GM20000 (cell line): ENCODE measurements at regions not wholly inside any gene's neighbourhood (a gene's known extent, or its start where the extent isn't known, plus 50 kb on each side); places are given as distances from the start of the nearest gene placed in this dataset.
A peak's percentile ranks its signal among the peaks of the same experiment; 100 is the strongest.

Source experiments
- DNase-seq: peaks from one replicate; pipeline ENCODE4 v3.0.0; 2012; ENCODE audit warnings: low spot score
- CTCF ChIP-seq: IDR thresholded peaks from 2 replicates; pipeline ENCODE4 v1.5.1; 2012; ENCODE audit warnings: mild to moderate bottlenecking, control low read depth; ENCODE audit errors: extremely low read depth, missing control alignments

GRCh38 chr4:12697970-12698369 lies 786.2 kb downstream of the RAB28 start:
- TF ChIP-seq CTCF, result no peak

DNA sequence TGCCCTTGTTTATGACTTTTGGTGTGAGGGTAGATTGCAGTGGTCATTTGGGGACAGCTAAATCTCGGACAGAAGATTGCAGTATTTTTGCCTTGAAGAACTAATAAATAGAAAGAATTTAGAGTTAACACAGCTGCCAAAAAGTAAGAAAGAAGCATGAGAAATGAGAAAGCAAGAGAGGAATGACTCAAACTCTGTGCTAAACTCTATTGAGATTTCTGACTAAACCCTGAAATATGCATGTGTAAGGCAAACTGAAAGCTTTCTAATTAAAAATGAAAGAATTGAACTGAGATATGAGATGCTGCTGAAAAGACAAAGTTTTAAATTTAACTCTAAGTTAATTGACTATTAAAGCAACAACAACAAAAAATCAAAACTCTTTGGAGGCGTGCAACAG lies 791.3 kb downstream of the RAB28 start:
- no peak for DNase-seq
- no peak for TF ChIP-seq CTCF

More at GRCh38 chr4:12697970-12698369, 786.2 kb downstream of the RAB28 start:
- DNase-seq, result peak; percentile 7

- no peak for TF ChIP-seq CTCF
- DNase-seq, result no peak
These were observed 793.0 kb downstream of the RAB28 start for GRCh38 chr4:12691168-12691567.

DNA sequence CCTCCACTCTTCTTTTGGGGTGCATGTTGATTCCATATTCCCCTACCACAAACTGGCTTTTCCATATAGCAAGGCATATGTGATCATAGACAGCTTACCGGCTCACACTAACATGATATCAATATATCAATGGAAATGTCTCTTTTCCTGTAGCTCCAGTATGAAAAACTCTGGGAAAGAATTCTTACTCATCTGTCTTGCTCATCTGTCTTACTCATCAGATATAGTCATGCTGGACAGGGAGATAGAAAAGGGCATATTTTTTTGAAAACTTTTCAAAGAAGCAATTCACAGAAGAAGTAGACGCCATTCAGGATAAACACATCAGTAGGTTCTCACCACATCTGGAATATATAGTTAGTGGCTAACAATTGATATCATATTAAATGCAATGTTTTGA lies 794.7 kb downstream of the RAB28 start:
- no peak for TF ChIP-seq CTCF
- no peak for DNase-seq

DNA sequence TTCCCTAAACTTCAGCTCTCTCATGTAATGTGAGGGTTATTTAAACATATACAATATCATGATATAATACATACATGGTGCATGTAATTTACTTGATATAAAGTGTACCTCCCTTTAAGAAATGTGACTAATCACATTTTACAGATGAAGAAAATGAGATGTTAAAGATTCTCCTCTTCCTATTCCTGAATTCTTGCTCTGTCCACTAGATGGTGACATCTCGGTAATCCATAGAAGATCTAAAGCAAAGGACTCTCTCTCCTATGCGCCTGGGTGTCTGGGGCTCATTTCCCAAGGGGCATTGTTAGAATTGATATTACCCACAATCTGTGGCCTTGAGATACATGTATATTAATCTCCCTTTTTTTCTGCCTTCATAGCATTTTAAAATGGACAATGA lies 804.9 kb downstream of the RAB28 start:
- peak; percentile 5 for DNase-seq
- TF ChIP-seq CTCF, result no peak

- no peak for TF ChIP-seq CTCF
- no peak for DNase-seq
These were observed 810.0 kb downstream of the RAB28 start for GRCh38 chr4:12674184-12674583.

DNA sequence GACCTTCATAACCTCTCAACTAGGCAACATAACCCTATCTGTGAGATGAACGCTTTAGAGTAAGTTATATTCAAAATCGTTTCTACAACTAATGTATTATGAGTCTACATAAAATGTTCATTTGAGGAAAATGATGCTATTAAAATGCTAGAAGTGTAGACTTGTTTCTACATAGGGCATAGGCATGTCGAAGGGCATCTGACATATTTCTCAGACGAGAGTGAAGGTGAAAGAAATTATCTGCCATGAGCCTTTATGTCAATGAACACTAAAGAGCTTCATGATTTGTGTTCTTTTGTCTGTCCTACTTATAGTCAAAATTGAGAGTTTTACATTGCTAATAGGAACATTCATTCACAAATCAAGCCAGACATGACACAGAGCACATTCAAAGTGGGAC lies 811.8 kb downstream of the RAB28 start:
- no peak for DNase-seq
- no peak for TF ChIP-seq CTCF

DNA sequence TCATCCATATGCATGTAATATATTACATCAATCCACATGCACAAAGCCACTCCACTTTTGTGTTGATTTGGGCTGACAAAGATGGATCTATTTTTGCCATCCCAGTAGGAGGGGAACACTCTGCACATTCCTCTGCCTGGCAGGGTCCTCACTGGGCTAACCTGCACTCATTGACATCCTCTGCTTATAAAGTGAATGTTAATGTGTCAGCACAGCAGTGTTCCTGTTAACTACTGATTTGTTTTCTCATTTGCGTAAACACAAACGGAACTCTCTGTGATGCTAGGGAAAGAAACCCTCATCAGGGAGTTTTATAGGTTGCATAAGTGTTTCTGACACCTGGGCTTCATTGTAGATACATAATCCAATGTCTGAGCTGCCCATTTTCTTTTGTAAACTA lies 826.0 kb downstream of the RAB28 start:
- DNase-seq, result no peak
- TF ChIP-seq CTCF, result no peak
